ENCODE measurements at regions not wholly inside any gene's neighbourhood (a gene's known extent, or its start where the extent isn't known, plus 50 kb on each side); places are given as distances from the start of the nearest gene placed in this dataset.

GRCh38 chr9:108463932-108464606, 391.7 kb downstream of the ACTL7B start:
- Histone ChIP-seq H3K18ac (ENCODE audit: low read depth, low read length) (no peak overlapping the region), H4K8ac (ENCODE audit: low read depth in 2 of 2, low read length in 2 of 2) (no peak overlapping the region), H2BK20ac (ENCODE audit: low read depth, low read length) (no peak overlapping the region), H4K20me1 (ENCODE audit: insufficient read depth, low read length) (no peaks in the 10 kb centered on the region), H4K91ac (ENCODE audit: insufficient read depth, low read depth, low read length) (no peak overlapping the region), H2BK5ac (ENCODE audit: low read depth, low read length, poor library complexity, severe bottlenecking) (no peak overlapping the region), H3K9me3 (ENCODE audit: control insufficient read depth, insufficient read depth, low read length) (no peaks in the 10 kb centered on the region), H2BK120ac (ENCODE audit: low read depth, low read length) (no peak overlapping the region), H3K36me3 (ENCODE audit: control insufficient read depth, insufficient read depth, low read length) (no peaks in the 10 kb centered on the region), H2AK9ac (replicated peaks; ENCODE audit: low read depth, low read length, poor library complexity) (no peak overlapping the region), H3K27ac (ENCODE audit: insufficient read depth, low read length) (no peak overlapping the region), H4K5ac (ENCODE audit: low read depth, low read length) (no peak overlapping the region), H3K56ac (ENCODE audit: extremely low read depth, insufficient read depth, low read length) (no peak overlapping the region), H3K9me1 (ENCODE audit: insufficient read depth, low read length) (peaks cover 5% of the 10 kb centered on the region; the same call in 1 of the 2 replicates), H3K4me3 (ENCODE audit: insufficient read depth, low read depth, low read length) (no peak overlapping the region), H2AFZ (replicated peaks; ENCODE audit: low read length, poor library complexity) (no peak overlapping the region), H3K79me1 (ENCODE audit: low read depth in 1 of 2, low read length in 2 of 2) (no peaks in the 10 kb centered on the region), H2BK15ac (ENCODE audit: low read depth, low read length) (no peak overlapping the region), H3K9ac (ENCODE audit: low read depth, low read length) (no peak overlapping the region), H3K14ac (replicated peaks; ENCODE audit: low read depth, low read length) (no peak overlapping the region), H2AK5ac (ENCODE audit: low read depth, low read length) (no peak overlapping the region), H3K4me2 (ENCODE audit: low read depth, low read length) (no peak overlapping the region), H3K4ac (ENCODE audit: low read depth, low read length) (no peak overlapping the region), H3K4me1 (ENCODE audit: control insufficient read depth, insufficient read depth, low read length) (peaks cover 6% of the 10 kb centered on the region), H3K27me3 (ENCODE audit: control insufficient read depth, insufficient read depth, low read length) (no peaks in the 10 kb centered on the region), H3K23ac (ENCODE audit: low read depth, low read length) (no peak overlapping the region)
- dilution Hi-C loops (cut with HindIII; ENCODE audit: low sequenced_read_pairs, unreplicated experiment) (no loop called here), in situ Hi-C loops (cut with MboI; ENCODE audit: low sequenced_read_pairs) (no loop called here), intact Hi-C loops (cut with micrococcal nuclease) (no loop called here)
- BruUV-seq (replicated peaks), result no TSS peak
- ChIA-PET POLR2A (ENCODE audit: unreplicated experiment) (no interaction called here), CTCF (no interaction called here)
- TF ChIP-seq RAD21 (IDR thresholded peaks at IDR 0.05; ENCODE audit: low read length) (no peak), NFE2L2 (IDR thresholded peaks at IDR 0.05; ENCODE audit: low read depth, low read length) (no peak), BHLHE40 (IDR thresholded peaks at IDR 0.05; ENCODE audit: low read depth, low read length) (no peak), RFX5 (IDR thresholded peaks at IDR 0.05; ENCODE audit: low read depth, low read length) (no peak), USF2 (IDR thresholded peaks at IDR 0.05; ENCODE audit: low read depth, low read length) (no peak), MXI1 (IDR thresholded peaks at IDR 0.05; ENCODE audit: borderline replicate concordance, low read depth, low read length) (no peak), SMC3 (IDR thresholded peaks at IDR 0.05; ENCODE audit: low read depth, low read length) (no peak), CEBPB (IDR thresholded peaks at IDR 0.05; ENCODE audit: low read depth, low read length) (no peak), CTCF (conservative IDR thresholded peaks at IDR 0.05; ENCODE audit: low read depth, low read length) (no peak), MAZ (IDR thresholded peaks at IDR 0.05; ENCODE audit: borderline replicate concordance, low read depth, low read length) (no peak), ELK1 (IDR thresholded peaks at IDR 0.05; ENCODE audit: borderline replicate concordance, low read depth, low read length) (no peak), FOS (IDR thresholded peaks at IDR 0.05; ENCODE audit: low read depth, low read length) (no peak), POLR2A (IDR thresholded peaks at IDR 0.05; ENCODE audit: low read depth, low read length) (no peak), RCOR1 (IDR thresholded peaks at IDR 0.05; ENCODE audit: insufficient replicate concordance, low read length) (no peak), MAFK (IDR thresholded peaks at IDR 0.05; ENCODE audit: low read depth, low read length) (no peak)
- ATAC-seq (ENCODE audit: low read depth) (no peak), DNase-seq (no peak)
- WGBS, 2 experiments (ENCODE audit: extremely low coverage in 2 of 2, insufficient read length in 1 of 2), result no CpG with 5 or more reads among the region's 3 CpGs
